GM12878 (cell line): ENCODE measurements at regions not wholly inside any gene's neighbourhood (a gene's known extent, or its start where the extent isn't known, plus 50 kb on each side); places are given as distances from the start of the nearest gene placed in this dataset.

ENCODE experiments used
- ATAC-seq: fragments of 200-7000 bp; cut with Tn5 transposase; 3 replicates; pipeline ENCODE4 v1.9.1; 2020; ENCODE audit warnings: mild to moderate bottlenecking, moderate library complexity
- BruUV-seq: library from RNA; stranded (reverse); fragments of 400-500 nt; replicated peaks from 2 replicates; lab custom pipeline; 2021; lab: Mats Ljungman, UMichigan
- CTCF ChIA-PET: fragments of 300-600 bp; sonication (Branson Sonifier 250); formaldehyde crosslinking; extraction: SDS; loops from one replicate; lab custom pipeline; 2021; ENCODE audit warnings: inconsistent platforms; lab: Yijun Ruan, JAX
- POLR2A ChIA-PET: fragments of 350-600 bp; formaldehyde crosslinking; extraction: SDS; loops from one replicate; lab custom pipeline; 2021; ENCODE audit warnings: inconsistent platforms; lab: Charles Lee
- RAD21 ChIA-PET: fragments of 300-600 bp; sonication (Branson Sonifier 250); formaldehyde crosslinking; loops from one replicate; lab custom pipeline; 2023; ENCODE audit warnings: antibody characterized with exemption; ENCODE audit not compliant: unreplicated experiment; lab: Charles Lee
- SMC1A ChIA-PET: fragments of 300-600 bp; sonication (Branson Sonifier 250); formaldehyde crosslinking; loops from one replicate; lab custom pipeline; 2023; ENCODE audit not compliant: unreplicated experiment, uncharacterized antibody; lab: Charles Lee
- DNase-seq: peaks from one replicate; pipeline ENCODE4 v3.0.0-alpha.2; 2011; ENCODE audit warnings: low read depth, low spot score
- FAIRE-seq: peaks from 3 replicates; lab custom pipeline; 2011; peaks lifted over from hg19 to GRCh38; lab: Jason Lieb, UNC
- H2AFZ ChIP-seq: 2 replicates; pipeline ENCODE4 v1.6.0; 2011; ENCODE audit warnings: low read depth, low read length, control low read depth; ENCODE audit not compliant: control insufficient read depth
- H3K27ac ChIP-seq: 2 replicates; pipeline ENCODE4 v1.5.1; 2011; ENCODE audit warnings: control low read depth; ENCODE audit not compliant: control insufficient read depth, insufficient read depth
- H3K27me3 ChIP-seq, 2 experiments: replicated peaks in 1 of 2; 2 replicates each; pipeline versions ENCODE4 v1.6.0 to v1.6.1; 2011; ENCODE audit warnings: low read length in 1 of 2; ENCODE audit not compliant: control insufficient read depth in 2 of 2, insufficient read depth in 2 of 2
- H3K36me3 ChIP-seq, 2 experiments: 2 replicates each; pipeline ENCODE4 v1.5.1; 2011; ENCODE audit warnings: low read length in 1 of 2; ENCODE audit not compliant: control insufficient read depth in 2 of 2, insufficient read depth in 2 of 2
- H3K4me1 ChIP-seq: 2 replicates; pipeline ENCODE4 v1.6.1; 2011; ENCODE audit warnings: mild to moderate bottlenecking, low read length, moderate library complexity, mixed read lengths; ENCODE audit not compliant: control insufficient read depth, insufficient read depth
- H3K4me2 ChIP-seq: 2 replicates; pipeline ENCODE4 v1.6.0; 2011; ENCODE audit warnings: control low read depth; ENCODE audit not compliant: control insufficient read depth, insufficient read depth
- H3K4me3 ChIP-seq: fragments of 200-600 bp; sonication (generic); 2 replicates; pipeline ENCODE4 v1.5.1; 2016
- H3K79me2 ChIP-seq: 2 replicates; pipeline ENCODE4 v1.6.0; 2011; ENCODE audit warnings: low read length; ENCODE audit not compliant: control insufficient read depth, insufficient read depth
- H3K9ac ChIP-seq: 2 replicates; pipeline ENCODE4 v1.8.0; 2011; ENCODE audit warnings: low read length, control low read depth, mixed read lengths; ENCODE audit not compliant: control insufficient read depth, insufficient read depth
- H3K9me3 ChIP-seq: replicated peaks from 3 replicates; pipeline ENCODE4 v1.5.1; 2011; ENCODE audit warnings: mild to moderate bottlenecking, low read length; ENCODE audit not compliant: control insufficient read depth, insufficient read depth
- H4K20me1 ChIP-seq: 2 replicates; pipeline ENCODE4 v1.6.0; 2011; ENCODE audit not compliant: control insufficient read depth, insufficient read depth
- CHD2 ChIP-seq: IDR thresholded peaks from 2 replicates; pipeline ENCODE4 v1.6.1; 2011; ENCODE audit warnings: low read depth, low read length, improper control_type of control experiment, borderline replicate concordance
- CREB1 ChIP-seq: IDR thresholded peaks from 2 replicates; pipeline ENCODE4 v1.6.1; 2012; ENCODE audit warnings: low read depth, mild to moderate bottlenecking, inconsistent platforms
- E2F4 ChIP-seq: IDR thresholded peaks from 2 replicates; pipeline ENCODE4 v1.6.1; 2012; ENCODE audit warnings: low read depth, low read length, improper control_type of control experiment
- EZH2 ChIP-seq: IDR thresholded peaks from 2 replicates; pipeline ENCODE4 v1.6.1; 2012; ENCODE audit warnings: low read depth, mild to moderate bottlenecking, control low read depth, inconsistent platforms, low read length, borderline replicate concordance; ENCODE audit not compliant: control insufficient read depth
- NKRF ChIP-seq: fragments of 450-650 bp; conservative IDR thresholded peaks from 2 replicates; pipeline ENCODE4 v1.6.1; 2017; ENCODE audit warnings: mild to moderate bottlenecking, moderate library complexity
- NRF1 ChIP-seq: conservative IDR thresholded peaks from 2 replicates; pipeline ENCODE4 v1.6.1; 2011; ENCODE audit warnings: mild to moderate bottlenecking, low read depth, low read length, improper control_type of control experiment
- POLR2A ChIP-seq: IDR thresholded peaks from 2 replicates; pipeline ENCODE4 v1.6.1; 2011; ENCODE audit warnings: low read depth, mild to moderate bottlenecking, low read length
- RAD21 ChIP-seq: IDR thresholded peaks from 2 replicates; pipeline ENCODE4 v1.6.1; 2011; ENCODE audit warnings: mild to moderate bottlenecking, low read depth, low read length, moderate library complexity; ENCODE audit not compliant: insufficient read depth
- SKIL ChIP-seq: fragments of 450-650 bp; IDR thresholded peaks from 2 replicates; pipeline ENCODE4 v1.6.1; 2017; ENCODE audit warnings: mild to moderate bottlenecking, low read depth, inconsistent platforms; ENCODE audit not compliant: poor library complexity, severe bottlenecking
- SUPT20H ChIP-seq: IDR thresholded peaks from 2 replicates; pipeline ENCODE4 v1.6.1; 2011; ENCODE audit warnings: low read depth, mild to moderate bottlenecking, low read length, moderate library complexity, borderline replicate concordance; ENCODE audit not compliant: control insufficient read depth
- TCF12 ChIP-seq: IDR thresholded peaks from 2 replicates; pipeline ENCODE4 v1.6.1; 2011; ENCODE audit warnings: low read depth, mild to moderate bottlenecking, low read length
- TCF3 ChIP-seq: IDR thresholded peaks from 2 replicates; pipeline ENCODE4 v1.6.1; 2012; ENCODE audit warnings: low read depth, mild to moderate bottlenecking, low read length, borderline replicate concordance; ENCODE audit not compliant: insufficient read depth
- ZBTB33 ChIP-seq: fragments of 450-650 bp; IDR thresholded peaks from 2 replicates; pipeline ENCODE4 v1.6.1; 2017; ENCODE audit warnings: mild to moderate bottlenecking
- WGBS: methylation state at CpG from one replicate; pipeline ENCODE4 v1.1.6; 2016; ENCODE audit warnings: low lambda C conversion rate; ENCODE audit not compliant: insufficient replicate concordance, insufficient coverage; ENCODE audit errors: missing lambda C conversion rate; 5-methylcytosine and 5-hydroxymethylcytosine counted together
- in situ Hi-C: fragments of 300-500 bp; cut with MboI; formaldehyde crosslinking; loops from 9 replicates; pipeline ENCODE4 v1.14.3; 2018; ENCODE audit warnings: mixed read lengths
- intact Hi-C: fragments of 100-400 bp; cut with micrococcal nuclease; formaldehyde crosslinking; loops from one replicate; pipeline ENCODE4 v1.14.2; 2022; ENCODE audit not compliant: unreplicated experiment

- CTCF ChIA-PET: no interaction called here
- Histone ChIP-seq H3K27ac (no peak overlapping the region), H2AFZ (no peak overlapping the region), H3K4me1 (no peaks in the 10 kb centered on the region), H3K9ac (no peak overlapping the region), H3K79me2 (no peaks in the 10 kb centered on the region), H3K9me3 (no peaks in the 10 kb centered on the region), H3K4me3 (no peak overlapping the region), H3K36me3 (no peaks in the 10 kb centered on the region), H4K20me1 (no peaks in the 10 kb centered on the region), H3K4me2 (no peak overlapping the region), H3K27me3 (no peaks in the 10 kb centered on the region)
- in situ Hi-C loops: no loop called here
- BruUV-seq: no TSS peak
- ATAC-seq (no peak), DNase-seq (no peak), FAIRE-seq (no peak)
- WGBS: 33% methylated on average over 6 of the region's 6 CpGs
- SMC1A ChIA-PET: no interaction called here
- intact Hi-C loops: no loop called here
- POLR2A ChIA-PET: no interaction called here
- RAD21 ChIA-PET: no interaction called here
- TF ChIP-seq TCF12: no peak
- TF ChIP-seq CHD2: no peak
- TF ChIP-seq CREB1: no peak
- TF ChIP-seq SUPT20H: no peak
- no peak for TF ChIP-seq POLR2A
- TF ChIP-seq SKIL: no peak
- TF ChIP-seq RAD21: no peak
- TF ChIP-seq NRF1: no peak
- TF ChIP-seq EZH2: no peak
- no peak for TF ChIP-seq E2F4
- TF ChIP-seq NKRF: no peak
- no peak for TF ChIP-seq ZBTB33
- no peak for TF ChIP-seq TCF3
Measured at GRCh38 chr4:117771647-117772337, 262.5 kb upstream of the NDST3 start.
